ENCODE measurements at regions not wholly inside any gene's neighbourhood (a gene's known extent, or its start where the extent isn't known, plus 50 kb on each side); places are given as distances from the start of the nearest gene placed in this dataset.

GRCh38 chr20:12014736-12015135 lies 97.0 kb downstream of the BTBD3 start:
- Histone ChIP-seq H3K27me3 (ENCODE audit: insufficient read depth, low read length, poor library complexity) (peaks cover 3% of the 10 kb centered on the region), H3K79me2 (ENCODE audit: insufficient read depth, low read length) (no peaks in the 10 kb centered on the region), H3K36me3 (ENCODE audit: insufficient read depth, low read length) (no peaks in the 10 kb centered on the region), H3K9me3 (ENCODE audit: insufficient read depth, low read length, severe bottlenecking) (no peaks in the 10 kb centered on the region), H3K27ac (ENCODE audit: low read length) (no peak overlapping the region), H3K4me2 (ENCODE audit: insufficient read depth, low read length) (no peak overlapping the region), H3K4me1 (ENCODE audit: insufficient read depth, low read length) (no peaks in the 10 kb centered on the region), H3K4me3 (ENCODE audit: low read depth in 1 of 2, low read length in 2 of 2) (no peak overlapping the region), H3K9ac (ENCODE audit: low read depth, low read length) (no peak overlapping the region), H4K20me1 (ENCODE audit: insufficient read depth, low read length) (no peaks in the 10 kb centered on the region), H2AFZ (ENCODE audit: low read depth, low read length) (no peak overlapping the region)
- DNase-seq (no peak), ATAC-seq (ENCODE audit: insufficient read depth, low read depth) (no peak)
- TF ChIP-seq CTCF (IDR thresholded peaks at IDR 0.05; ENCODE audit: borderline replicate concordance, extremely low read depth, low read length, poor library complexity, severe bottlenecking), result no peak
- TF ChIP-seq EZH2 (IDR thresholded peaks at IDR 0.05; ENCODE audit: borderline replicate concordance, low read depth, low read length, severe bottlenecking), result no peak

DNA sequence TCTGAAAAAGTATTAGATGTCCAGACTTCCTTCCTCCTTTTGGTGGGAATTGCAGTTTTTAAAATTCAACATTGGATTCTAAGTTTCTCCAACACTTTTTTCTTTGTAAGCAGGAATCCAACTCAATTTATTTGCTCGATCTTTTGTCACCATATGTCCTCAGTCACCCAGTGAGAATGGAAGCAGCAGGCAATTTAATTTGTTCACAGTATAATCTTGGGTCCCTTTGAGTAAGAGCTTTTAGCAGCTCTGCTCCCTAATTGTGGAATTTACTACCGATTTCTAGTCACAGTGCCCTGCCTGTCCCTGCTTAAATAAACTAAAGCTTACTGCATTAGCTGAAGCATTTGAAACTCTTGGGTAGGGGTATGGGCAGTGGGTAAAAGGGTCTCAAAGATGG lies 98.6 kb downstream of the BTBD3 start:
- no peaks in the 10 kb centered on the region for H3K79me2 ChIP-seq (ENCODE audit: insufficient read depth, low read length)
- H2AFZ ChIP-seq (ENCODE audit: low read depth, low read length), result no peak overlapping the region
- peaks cover 9% of the 10 kb centered on the region for H3K27me3 ChIP-seq (ENCODE audit: insufficient read depth, low read length, poor library complexity)
- no peak for DNase-seq
- H4K20me1 ChIP-seq (ENCODE audit: insufficient read depth, low read length), result no peaks in the 10 kb centered on the region
- H3K36me3 ChIP-seq (ENCODE audit: insufficient read depth, low read length), result no peaks in the 10 kb centered on the region
- no peak overlapping the region for H3K27ac ChIP-seq (ENCODE audit: low read length)
- H3K4me2 ChIP-seq (ENCODE audit: insufficient read depth, low read length), result no peak overlapping the region
- H3K9me3 ChIP-seq (ENCODE audit: insufficient read depth, low read length, severe bottlenecking), result no peaks in the 10 kb centered on the region
- no peak for ATAC-seq (ENCODE audit: insufficient read depth, low read depth)
- no peak overlapping the region for H3K9ac ChIP-seq (ENCODE audit: low read depth, low read length)
- no peaks in the 10 kb centered on the region for H3K4me1 ChIP-seq (ENCODE audit: insufficient read depth, low read length)
- no peak overlapping the region for H3K4me3 ChIP-seq (ENCODE audit: low read depth in 1 of 2, low read length in 2 of 2)
- TF ChIP-seq EZH2 (IDR thresholded peaks at IDR 0.05; ENCODE audit: borderline replicate concordance, low read depth, low read length, severe bottlenecking) (no peak), CTCF (IDR thresholded peaks at IDR 0.05; ENCODE audit: borderline replicate concordance, extremely low read depth, low read length, poor library complexity, severe bottlenecking) (no peak)

GRCh38 chr20:12019715-12020114 lies 102.0 kb downstream of the BTBD3 start:
- Histone ChIP-seq H3K4me1 (ENCODE audit: insufficient read depth, low read length) (no peaks in the 10 kb centered on the region), H3K9me3 (ENCODE audit: insufficient read depth, low read length, severe bottlenecking) (no peaks in the 10 kb centered on the region), H3K4me2 (ENCODE audit: insufficient read depth, low read length) (no peak overlapping the region), H2AFZ (ENCODE audit: low read depth, low read length) (no peak overlapping the region), H4K20me1 (ENCODE audit: insufficient read depth, low read length) (no peaks in the 10 kb centered on the region), H3K36me3 (ENCODE audit: insufficient read depth, low read length) (no peaks in the 10 kb centered on the region), H3K27ac (ENCODE audit: low read length) (no peak overlapping the region), H3K27me3 (ENCODE audit: insufficient read depth, low read length, poor library complexity) (peaks cover 6% of the 10 kb centered on the region), H3K9ac (ENCODE audit: low read depth, low read length) (no peak overlapping the region), H3K4me3 (ENCODE audit: low read depth in 1 of 2, low read length in 2 of 2) (no peak overlapping the region), H3K79me2 (ENCODE audit: insufficient read depth, low read length) (no peaks in the 10 kb centered on the region)
- no peak for ATAC-seq (ENCODE audit: insufficient read depth, low read depth)
- no peak for DNase-seq
- TF ChIP-seq CTCF (IDR thresholded peaks at IDR 0.05; ENCODE audit: borderline replicate concordance, extremely low read depth, low read length, poor library complexity, severe bottlenecking), result no peak
- TF ChIP-seq EZH2 (IDR thresholded peaks at IDR 0.05; ENCODE audit: borderline replicate concordance, low read depth, low read length, severe bottlenecking), result no peak

- no peak overlapping the region for H2AFZ ChIP-seq (ENCODE audit: low read depth, low read length)
- DNase-seq (no peak), ATAC-seq (ENCODE audit: insufficient read depth, low read depth) (no peak)
- H4K20me1 ChIP-seq (ENCODE audit: insufficient read depth, low read length), result no peaks in the 10 kb centered on the region
- H3K4me1 ChIP-seq (ENCODE audit: insufficient read depth, low read length), result no peaks in the 10 kb centered on the region
- no peak overlapping the region for H3K4me3 ChIP-seq (ENCODE audit: low read depth in 1 of 2, low read length in 2 of 2)
- H3K9ac ChIP-seq (ENCODE audit: low read depth, low read length), result no peak overlapping the region
- TF ChIP-seq EZH2 (IDR thresholded peaks at IDR 0.05; ENCODE audit: borderline replicate concordance, low read depth, low read length, severe bottlenecking), result no peak
- TF ChIP-seq CTCF (IDR thresholded peaks at IDR 0.05; ENCODE audit: borderline replicate concordance, extremely low read depth, low read length, poor library complexity, severe bottlenecking), result no peak
- peaks cover 6% of the 10 kb centered on the region for H3K27me3 ChIP-seq (ENCODE audit: insufficient read depth, low read length, poor library complexity)
- no peaks in the 10 kb centered on the region for H3K79me2 ChIP-seq (ENCODE audit: insufficient read depth, low read length)
- no peak overlapping the region for H3K27ac ChIP-seq (ENCODE audit: low read length)
- no peaks in the 10 kb centered on the region for H3K9me3 ChIP-seq (ENCODE audit: insufficient read depth, low read length, severe bottlenecking)
- no peaks in the 10 kb centered on the region for H3K36me3 ChIP-seq (ENCODE audit: insufficient read depth, low read length)
- H3K4me2 ChIP-seq (ENCODE audit: insufficient read depth, low read length), result no peak overlapping the region
Observed at GRCh38 chr20:12020846-12021245, 103.2 kb downstream of the BTBD3 start.
